HL-60 (cell line): ENCODE measurements at regions not wholly inside any gene's neighbourhood (a gene's known extent, or its start where the extent isn't known, plus 50 kb on each side); places are given as distances from the start of the nearest gene placed in this dataset.

Experiments used
- CTCF ChIP-seq: IDR thresholded peaks from one replicate; pipeline ENCODE4 v1.5.1; 2011; ENCODE audit warnings: low read length, control low read depth, inconsistent platforms; ENCODE audit not compliant: insufficient read depth
- GABPA ChIP-seq: IDR thresholded peaks from 2 replicates; pipeline ENCODE4 v1.6.1; 2012; ENCODE audit warnings: low read depth
- POLR2AphosphoS5 ChIP-seq: IDR thresholded peaks from 2 replicates; pipeline ENCODE4 v1.6.1; 2012; ENCODE audit warnings: low read depth
- REST ChIP-seq: IDR thresholded peaks from 2 replicates; pipeline ENCODE4 v1.6.1; 2012; ENCODE audit warnings: low read depth; ENCODE audit not compliant: insufficient replicate concordance
- SPI1 ChIP-seq: IDR thresholded peaks from 2 replicates; pipeline ENCODE4 v1.6.1; 2012; ENCODE audit warnings: low read depth, mild to moderate bottlenecking, borderline replicate concordance

- TF ChIP-seq CTCF (no peak), POLR2AphosphoS5 (no peak), REST (no peak), SPI1 (no peak), GABPA (no peak)
These were observed 113.5 kb upstream of the FRMD4B start for GRCh38 chr3:69499422-69499821.
